ENCODE measurements at regions not wholly inside any gene's neighbourhood (a gene's known extent, or its start where the extent isn't known, plus 50 kb on each side); places are given as distances from the start of the nearest gene placed in this dataset.

GRCh38 chr21:15148437-15148836, 83.6 kb upstream of the NRIP1 start:
- in situ Hi-C loops (cut with MboI; ENCODE audit: low pct_unique_long_range_greater_than_20kb, low sequenced_read_pairs, unreplicated experiment) = no loop called here
- TF ChIP-seq, protein P1, sequence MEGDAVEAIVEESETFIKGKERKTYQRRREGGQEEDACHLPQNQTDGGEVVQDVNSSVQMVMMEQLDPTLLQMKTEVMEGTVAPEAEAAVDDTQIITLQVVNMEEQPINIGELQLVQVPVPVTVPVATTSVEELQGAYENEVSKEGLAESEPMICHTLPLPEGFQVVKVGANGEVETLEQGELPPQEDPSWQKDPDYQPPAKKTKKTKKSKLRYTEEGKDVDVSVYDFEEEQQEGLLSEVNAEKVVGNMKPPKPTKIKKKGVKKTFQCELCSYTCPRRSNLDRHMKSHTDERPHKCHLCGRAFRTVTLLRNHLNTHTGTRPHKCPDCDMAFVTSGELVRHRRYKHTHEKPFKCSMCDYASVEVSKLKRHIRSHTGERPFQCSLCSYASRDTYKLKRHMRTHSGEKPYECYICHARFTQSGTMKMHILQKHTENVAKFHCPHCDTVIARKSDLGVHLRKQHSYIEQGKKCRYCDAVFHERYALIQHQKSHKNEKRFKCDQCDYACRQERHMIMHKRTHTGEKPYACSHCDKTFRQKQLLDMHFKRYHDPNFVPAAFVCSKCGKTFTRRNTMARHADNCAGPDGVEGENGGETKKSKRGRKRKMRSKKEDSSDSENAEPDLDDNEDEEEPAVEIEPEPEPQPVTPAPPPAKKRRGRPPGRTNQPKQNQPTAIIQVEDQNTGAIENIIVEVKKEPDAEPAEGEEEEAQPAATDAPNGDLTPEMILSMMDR (IDR thresholded peaks at IDR 0.05; ENCODE audit: extremely low read depth, insufficient read depth, missing control alignments) = no peak
- DNase-seq (ENCODE audit: low spot score) = no peak

- DNase-seq (ENCODE audit: low spot score) = no peak
- TF ChIP-seq, protein P1 (IDR thresholded peaks at IDR 0.05; ENCODE audit: extremely low read depth, insufficient read depth, missing control alignments) = no peak
- in situ Hi-C loops (cut with MboI; ENCODE audit: low pct_unique_long_range_greater_than_20kb, low sequenced_read_pairs, unreplicated experiment) = no loop called here
Measured at GRCh38 chr21:15149600-15150224, 84.9 kb upstream of the NRIP1 start.

DNA sequence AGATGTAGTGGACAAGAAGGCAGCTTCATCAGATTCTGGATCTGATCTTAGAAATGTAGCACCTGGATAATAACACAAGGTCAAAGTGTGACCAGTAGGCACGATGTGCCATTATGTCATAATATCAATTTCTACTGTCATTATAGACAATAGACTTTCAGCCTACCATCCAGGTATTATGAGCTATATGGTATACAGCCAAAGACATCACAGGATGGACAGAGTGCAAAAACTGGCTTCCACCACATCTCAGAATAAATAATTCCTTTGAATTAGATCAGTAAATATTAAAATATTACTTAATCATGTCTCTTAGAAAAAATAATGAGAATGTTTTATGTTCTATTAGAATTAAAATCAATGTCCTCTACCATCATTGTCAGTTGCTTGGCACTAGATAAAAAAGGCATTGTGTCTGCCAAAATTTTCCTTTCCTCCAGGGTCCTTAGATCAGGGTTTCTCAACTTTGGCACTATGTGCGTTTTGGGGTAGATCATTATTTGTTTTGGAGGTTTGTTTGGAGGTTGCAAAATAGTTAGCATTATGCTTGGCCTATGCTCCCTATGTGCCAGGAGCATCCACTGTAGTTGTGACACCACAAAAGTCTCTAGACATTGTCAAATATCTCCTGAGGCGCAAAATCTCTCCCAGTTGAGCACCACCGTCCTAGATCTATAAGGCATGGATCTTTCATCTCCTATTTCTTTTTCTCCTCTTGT, 86.7 kb upstream of the NRIP1 start:
- DNase-seq (ENCODE audit: low spot score) = no peak
- TF ChIP-seq, protein P1 (IDR thresholded peaks at IDR 0.05; ENCODE audit: extremely low read depth, insufficient read depth, missing control alignments) = no peak
- in situ Hi-C loops (cut with MboI; ENCODE audit: low pct_unique_long_range_greater_than_20kb, low sequenced_read_pairs, unreplicated experiment) = no loop called here

DNA sequence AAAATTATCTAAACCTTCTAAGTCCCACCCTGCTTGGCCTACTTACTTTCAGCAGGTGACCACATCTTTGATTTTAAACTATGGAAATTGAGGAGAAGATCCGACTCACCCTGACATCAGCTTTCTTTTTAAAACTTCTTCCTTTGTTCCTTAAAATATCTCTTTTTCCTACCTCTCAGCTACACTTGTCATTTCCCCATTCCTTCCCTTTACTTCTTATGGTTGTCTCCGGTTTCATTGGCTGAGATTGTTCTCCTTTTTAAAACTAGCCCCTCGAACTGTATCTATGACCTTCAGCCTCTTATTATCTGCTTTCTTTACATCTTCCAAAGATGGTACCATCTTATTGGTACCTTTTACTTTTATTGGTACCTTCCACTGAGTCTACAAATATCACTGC, 87.8 kb upstream of the NRIP1 start:
- in situ Hi-C loops (cut with MboI; ENCODE audit: low pct_unique_long_range_greater_than_20kb, low sequenced_read_pairs, unreplicated experiment) = no loop called here
- DNase-seq (ENCODE audit: low spot score) = no peak
- TF ChIP-seq, protein P1 (IDR thresholded peaks at IDR 0.05; ENCODE audit: extremely low read depth, insufficient read depth, missing control alignments) = no peak

GRCh38 chr21:15159382-15160020, 94.7 kb upstream of the NRIP1 start:
- in situ Hi-C loops (cut with MboI; ENCODE audit: low pct_unique_long_range_greater_than_20kb, low sequenced_read_pairs, unreplicated experiment) = no loop called here
- TF ChIP-seq, protein P1 (IDR thresholded peaks at IDR 0.05; ENCODE audit: extremely low read depth, insufficient read depth, missing control alignments) = no peak
- peak; percentile 17 for DNase-seq (ENCODE audit: low spot score)

- TF ChIP-seq, protein P1 (IDR thresholded peaks at IDR 0.05; ENCODE audit: extremely low read depth, insufficient read depth, missing control alignments) = no peak
- in situ Hi-C loops (cut with MboI; ENCODE audit: low pct_unique_long_range_greater_than_20kb, low sequenced_read_pairs, unreplicated experiment) = no loop called here
- no peak for DNase-seq (ENCODE audit: low spot score)
Measured at GRCh38 chr21:15160136-15160535, 95.3 kb upstream of the NRIP1 start.
